T47D (cell line): ENCODE measurements at regions not wholly inside any gene's neighbourhood (a gene's known extent, or its start where the extent isn't known, plus 50 kb on each side); places are given as distances from the start of the nearest gene placed in this dataset.
A peak's percentile ranks its signal among the peaks of the same experiment; 100 is the strongest.
"Not testable (repeated sequence)": the region's sequence is repeated elsewhere in the genome, so short reads cannot be mapped to it uniquely, and the experiment has no call there.

Source experiments
- DNase-seq, 2 experiments: peaks; one replicate each; pipeline versions ENCODE4 v3.0.0 to v3.0.0-alpha.2; 2011 to 2012; ENCODE audit warnings: low read depth in 1 of 2, low spot score in 1 of 2
- JUND ChIP-seq: IDR thresholded peaks from 2 replicates; pipeline ENCODE4 v1.6.1; 2012; ENCODE audit warnings: low read depth
- in situ Hi-C: cut with HindIII; loops from 2 replicates; pipeline ENCODE4 v1.10.0; 2016; ENCODE audit warnings: low sequenced_read_pairs, low pct_unique_long_range_greater_than_20kb

GRCh38 chr7:63054191-63054661 is 944.4 kb upstream of the ZNF722 start:
- no peak for DNase-seq
- TF ChIP-seq JUND: no peak
- in situ Hi-C loops: no loop called here

- in situ Hi-C loops: no loop called here
- TF ChIP-seq JUND: no peak
- DNase-seq: no peak
Measured at GRCh38 chr7:63057265-63057664, 941.4 kb upstream of the ZNF722 start.

GRCh38 chr7:63060701-63061100 is 937.9 kb upstream of the ZNF722 start:
- DNase-seq, in situ Hi-C loops: not testable (repeated sequence)

- in situ Hi-C loops: no loop called here
- no peak for TF ChIP-seq JUND
- DNase-seq: no peak
Measured at GRCh38 chr7:63065684-63066083, 933.0 kb upstream of the ZNF722 start.

GRCh38 chr7:63066235-63066634 is 932.4 kb upstream of the ZNF722 start:
- in situ Hi-C loops, DNase-seq: not testable (repeated sequence)

- DNase-seq: peak; percentile 94 to 99
- TF ChIP-seq JUND: no peak
- in situ Hi-C loops: no loop called here
Measured at GRCh38 chr7:63067897-63068585, 930.6 kb upstream of the ZNF722 start.

GRCh38 chr7:63070696-63071095 is 928.0 kb upstream of the ZNF722 start:
- in situ Hi-C loops: no loop called here
- no peak for DNase-seq
- TF ChIP-seq JUND: no peak

- no peak for TF ChIP-seq JUND
- DNase-seq: no peak
- in situ Hi-C loops: no loop called here
Measured at GRCh38 chr7:63071396-63071795, 927.3 kb upstream of the ZNF722 start.

- no peak for TF ChIP-seq JUND
- in situ Hi-C loops: no loop called here
- no peak for DNase-seq
Measured at GRCh38 chr7:63071920-63072319, 926.7 kb upstream of the ZNF722 start.

GRCh38 chr7:63072806-63073205 is 925.8 kb upstream of the ZNF722 start:
- in situ Hi-C loops: no loop called here
- DNase-seq: no peak
- no peak for TF ChIP-seq JUND

- TF ChIP-seq JUND: no peak
- DNase-seq: no peak
- in situ Hi-C loops: no loop called here
Measured at GRCh38 chr7:63073286-63073685, 925.4 kb upstream of the ZNF722 start.

- no peak for DNase-seq
- no peak for TF ChIP-seq JUND
- in situ Hi-C loops: no loop called here
Measured at GRCh38 chr7:63073736-63074135, 924.9 kb upstream of the ZNF722 start.

GRCh38 chr7:63077841-63078240 is 920.8 kb upstream of the ZNF722 start:
- TF ChIP-seq JUND: no peak
- DNase-seq: no peak
- in situ Hi-C loops: no loop called here

GRCh38 chr7:63080406-63080805 is 918.2 kb upstream of the ZNF722 start:
- DNase-seq: no peak
- TF ChIP-seq JUND: no peak
- in situ Hi-C loops: no loop called here
